Karpas-422 (cell line): ENCODE measurements at regions not wholly inside any gene's neighbourhood (a gene's known extent, or its start where the extent isn't known, plus 50 kb on each side); places are given as distances from the start of the nearest gene placed in this dataset.

Source experiments
- DNase-seq: peaks from one replicate; pipeline ENCODE4 v3.0.0-alpha.2; 2015
- H2AFZ ChIP-seq: fragments of 200-600 bp; sonication (generic); 2 replicates; pipeline ENCODE4 v1.6.1; 2014; ENCODE audit warnings: antibody characterized with exemption, low read length, mixed read lengths
- H3K27ac ChIP-seq: fragments of 200-600 bp; sonication (generic); 2 replicates; pipeline ENCODE4 v1.5.1; 2014; ENCODE audit warnings: mild to moderate bottlenecking, low read length, moderate library complexity
- H3K27me3 ChIP-seq: fragments of 200-600 bp; sonication (generic); 2 replicates; pipeline ENCODE4 v1.6.1; 2014; ENCODE audit warnings: low read length, mixed read lengths
- H3K36me3 ChIP-seq: fragments of 200-600 bp; sonication (generic); 2 replicates; pipeline ENCODE4 v1.6.1; 2014; ENCODE audit warnings: low read length, mixed read lengths; ENCODE audit not compliant: insufficient read depth
- H3K4me1 ChIP-seq: fragments of 200-600 bp; sonication (generic); 2 replicates; pipeline ENCODE4 v1.6.1; 2014; ENCODE audit warnings: mild to moderate bottlenecking, low read length, mixed read lengths
- H3K4me2 ChIP-seq: fragments of 200-600 bp; sonication (generic); 2 replicates; pipeline ENCODE4 v1.6.1; 2014; ENCODE audit warnings: low read length, low read depth, mild to moderate bottlenecking; ENCODE audit not compliant: poor library complexity, severe bottlenecking
- H3K4me3 ChIP-seq: fragments of 200-600 bp; sonication (generic); 2 replicates; pipeline ENCODE4 v1.5.1; 2014; ENCODE audit warnings: mild to moderate bottlenecking, antibody characterized with exemption, low read length, mixed read lengths
- H3K79me2 ChIP-seq: fragments of 200-600 bp; sonication (generic); 2 replicates; pipeline ENCODE4 v1.6.1; 2014; ENCODE audit warnings: mild to moderate bottlenecking, low read length, mixed read lengths
- H3K9ac ChIP-seq: fragments of 200-600 bp; sonication (generic); 2 replicates; pipeline ENCODE4 v1.6.0; 2014; ENCODE audit warnings: low read length
- H3K9me2 ChIP-seq: fragments of 200-600 bp; sonication (generic), shearing (Covaris generic); replicated peaks from 2 replicates; pipeline ENCODE4 v1.6.0; 2014; ENCODE audit warnings: mild to moderate bottlenecking, low read length, moderate library complexity; ENCODE audit not compliant: insufficient read depth
- H3K9me3 ChIP-seq: fragments of 300-700, 200-600 bp; sonication (generic); 2 replicates; pipeline ENCODE4 v1.6.1; 2014; ENCODE audit warnings: low read length, mixed read lengths
- H4K20me1 ChIP-seq: fragments of 200-600 bp; sonication (generic); 2 replicates; pipeline ENCODE4 v1.6.1; 2014; ENCODE audit warnings: mild to moderate bottlenecking, antibody characterized with exemption, low read length, low read depth; ENCODE audit not compliant: insufficient read depth

DNA sequence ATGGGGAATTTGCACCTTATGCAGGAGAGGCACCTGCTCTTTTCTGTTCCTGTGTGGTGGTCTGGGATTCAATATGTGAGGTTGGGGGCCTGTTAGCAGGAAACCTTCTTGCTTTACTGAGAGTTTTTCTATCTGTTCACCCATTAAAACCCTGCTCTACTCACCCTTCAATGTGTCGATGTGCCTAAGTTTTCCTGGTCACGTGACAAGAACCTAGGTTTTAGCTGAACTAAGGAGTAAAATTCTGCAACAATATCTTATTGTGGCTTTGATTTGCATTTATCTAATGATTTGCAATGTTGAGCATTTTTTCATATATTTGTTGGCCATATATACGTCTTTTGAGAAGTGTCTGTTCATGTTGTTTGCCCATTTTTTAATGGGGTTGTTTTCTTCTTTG lies 979.9 kb downstream of the HACE1 start:
- H3K9me3 ChIP-seq: 0 out of 2 replicates have a peak, but pooled peaks cover 4% of the 10 kb centered on the region
- H3K4me1 ChIP-seq: no peaks in the 10 kb centered on the region
- H3K4me3 ChIP-seq: no peak overlapping the region
- no peak overlapping the region for H3K27ac ChIP-seq
- no peak overlapping the region for H2AFZ ChIP-seq
- no peak for DNase-seq
- H3K9ac ChIP-seq: no peak overlapping the region
- no peaks in the 10 kb centered on the region for H3K36me3 ChIP-seq
- H3K9me2 ChIP-seq: no peaks in the 10 kb centered on the region
- no peaks in the 10 kb centered on the region for H4K20me1 ChIP-seq
- H3K27me3 ChIP-seq: no peaks in the 10 kb centered on the region
- H3K79me2 ChIP-seq: no peaks in the 10 kb centered on the region
- no peak overlapping the region for H3K4me2 ChIP-seq

DNA sequence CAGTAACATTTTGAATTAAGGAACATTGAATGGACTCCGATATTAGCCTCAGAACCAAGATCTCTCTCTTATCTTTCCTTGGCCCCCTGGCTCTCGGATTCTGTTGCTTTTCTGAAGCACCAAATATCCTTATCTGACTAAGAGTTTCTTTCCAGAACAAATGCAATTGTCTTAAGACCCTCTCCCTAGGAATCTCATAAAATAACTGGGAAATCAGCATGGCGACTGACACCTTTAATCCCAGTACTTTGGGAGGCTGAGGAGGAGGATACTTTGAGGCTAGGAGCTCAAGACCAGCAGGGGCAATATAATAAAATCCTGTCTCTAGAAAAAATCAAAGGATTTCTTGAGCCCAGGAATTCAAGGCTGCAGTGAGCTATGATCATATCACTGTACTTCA lies 984.5 kb downstream of the HACE1 start:
- H3K27me3 ChIP-seq: no peaks in the 10 kb centered on the region; the same call in 1 of the 2 replicates
- H3K9me2 ChIP-seq: no peaks in the 10 kb centered on the region
- no peaks in the 10 kb centered on the region for H3K4me1 ChIP-seq
- H2AFZ ChIP-seq: no peak overlapping the region
- H4K20me1 ChIP-seq: no peaks in the 10 kb centered on the region
- H3K9me3 ChIP-seq: 0 out of 2 replicates have a peak, but pooled peaks cover 1% of the 10 kb centered on the region
- no peak overlapping the region for H3K27ac ChIP-seq
- H3K9ac ChIP-seq: no peak overlapping the region
- no peaks in the 10 kb centered on the region for H3K79me2 ChIP-seq
- no peak overlapping the region for H3K4me3 ChIP-seq
- no peak overlapping the region for H3K4me2 ChIP-seq
- H3K36me3 ChIP-seq: no peaks in the 10 kb centered on the region
- no peak for DNase-seq

DNA sequence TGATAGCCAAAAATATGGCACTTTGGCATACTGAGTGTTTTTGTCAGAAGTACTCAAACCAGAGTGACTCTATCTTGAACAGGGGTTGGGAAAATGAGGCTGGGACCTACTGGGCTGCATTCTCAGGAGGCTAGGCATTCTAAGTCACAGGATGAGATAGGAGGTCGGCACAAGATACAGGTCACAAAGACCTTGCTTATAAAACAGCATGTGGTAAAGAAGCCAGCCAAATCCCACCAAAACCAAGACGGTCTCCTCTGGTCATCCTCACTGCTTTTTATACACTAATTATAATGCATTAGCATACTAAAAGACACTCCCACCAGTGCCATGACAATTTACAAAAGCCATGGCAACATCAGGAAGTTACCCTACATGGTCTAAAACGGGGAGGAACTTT lies 985.1 kb downstream of the HACE1 start:
- Histone ChIP-seq H2AFZ (no peak overlapping the region), H3K4me2 (no peak overlapping the region), H3K27ac (no peak overlapping the region), H3K9me2 (no peaks in the 10 kb centered on the region), H3K36me3 (no peaks in the 10 kb centered on the region), H3K27me3 (no peaks in the 10 kb centered on the region; the same call in 1 of the 2 replicates), H3K4me1 (no peaks in the 10 kb centered on the region), H3K79me2 (no peaks in the 10 kb centered on the region), H3K9me3 (no peaks in the 10 kb centered on the region), H3K9ac (no peak overlapping the region), H4K20me1 (no peaks in the 10 kb centered on the region), H3K4me3 (no peak overlapping the region)
- DNase-seq: no peak

DNA sequence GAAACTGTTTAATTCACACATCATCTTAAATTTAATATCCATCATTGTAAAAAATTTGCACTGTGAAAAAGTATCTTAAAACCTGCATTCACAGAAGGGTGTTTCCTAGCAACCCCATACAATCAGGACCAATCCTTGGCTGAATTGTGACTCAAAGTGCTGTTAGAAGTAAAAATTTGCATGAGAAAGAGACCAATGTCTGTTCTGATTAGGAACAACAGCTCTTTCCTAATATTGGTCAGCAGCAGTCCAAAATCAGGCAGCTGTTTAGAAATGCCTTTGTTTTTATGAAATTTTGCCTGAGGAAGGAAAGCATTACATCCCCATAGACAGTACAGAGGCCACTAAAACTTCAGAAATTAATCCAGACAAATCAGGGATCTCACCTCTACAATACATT lies 987.0 kb downstream of the HACE1 start:
- DNase-seq: no peak
- Histone ChIP-seq H3K4me1 (no peaks in the 10 kb centered on the region), H3K36me3 (no peaks in the 10 kb centered on the region), H3K27ac (no peak overlapping the region), H3K9me3 (no peaks in the 10 kb centered on the region), H3K4me3 (no peak overlapping the region), H4K20me1 (no peaks in the 10 kb centered on the region), H2AFZ (no peak overlapping the region), H3K9ac (no peak overlapping the region), H3K79me2 (no peaks in the 10 kb centered on the region), H3K4me2 (no peak overlapping the region), H3K27me3 (no peaks in the 10 kb centered on the region; the same call in 1 of the 2 replicates), H3K9me2 (no peaks in the 10 kb centered on the region)

DNA sequence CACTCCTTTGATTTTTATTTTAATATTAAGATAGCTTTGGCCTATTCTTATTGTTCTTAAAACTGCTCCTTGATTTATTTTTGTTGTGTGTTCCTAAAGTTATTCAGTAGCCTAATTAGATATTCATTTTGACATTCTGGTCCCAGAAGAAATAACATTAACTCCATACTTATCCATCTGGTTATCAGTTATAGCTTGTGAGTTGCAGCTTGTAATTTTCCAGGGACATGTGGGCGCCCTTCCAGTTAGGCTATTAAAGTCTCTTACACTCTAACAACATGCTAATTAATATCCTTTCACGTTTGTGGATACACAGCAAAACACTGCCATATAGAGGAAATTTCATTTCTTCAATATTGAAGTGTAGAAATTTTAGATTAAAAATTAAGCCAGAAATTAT lies 987.5 kb downstream of the HACE1 start:
- H3K79me2 ChIP-seq: no peaks in the 10 kb centered on the region
- no peak overlapping the region for H3K27ac ChIP-seq
- no peaks in the 10 kb centered on the region for H3K9me3 ChIP-seq
- H3K4me2 ChIP-seq: no peak overlapping the region
- no peaks in the 10 kb centered on the region for H3K36me3 ChIP-seq
- no peaks in the 10 kb centered on the region for H3K9me2 ChIP-seq
- no peak overlapping the region for H3K4me3 ChIP-seq
- no peak overlapping the region for H3K9ac ChIP-seq
- DNase-seq: no peak
- no peaks in the 10 kb centered on the region; the same call in 1 of the 2 replicates for H3K27me3 ChIP-seq
- no peak overlapping the region for H2AFZ ChIP-seq
- H4K20me1 ChIP-seq: no peaks in the 10 kb centered on the region
- H3K4me1 ChIP-seq: no peaks in the 10 kb centered on the region

DNA sequence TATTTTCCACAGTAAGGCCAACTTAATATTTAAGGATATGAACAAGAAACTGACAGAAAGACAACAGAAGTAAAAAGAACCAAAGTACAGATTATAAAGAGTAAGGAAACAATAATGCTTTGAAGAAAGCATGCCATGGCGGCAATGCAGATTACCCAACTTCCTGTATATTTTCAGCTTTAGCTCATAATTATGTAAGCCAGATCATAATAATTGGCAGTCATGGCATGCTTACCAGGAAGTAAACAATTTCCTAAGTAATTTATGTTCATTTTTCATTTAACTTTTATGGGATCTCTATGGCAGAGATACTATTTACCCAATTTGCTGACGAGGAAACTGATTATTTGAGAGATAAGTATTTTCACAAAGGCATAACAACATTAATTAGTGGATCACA lies 988.7 kb downstream of the HACE1 start:
- no peaks in the 10 kb centered on the region; the same call in 1 of the 2 replicates for H3K27me3 ChIP-seq
- no peak overlapping the region for H3K4me2 ChIP-seq
- no peaks in the 10 kb centered on the region for H3K36me3 ChIP-seq
- H4K20me1 ChIP-seq: no peaks in the 10 kb centered on the region
- H3K4me1 ChIP-seq: no peaks in the 10 kb centered on the region
- no peaks in the 10 kb centered on the region for H3K79me2 ChIP-seq
- no peak overlapping the region for H3K9ac ChIP-seq
- no peaks in the 10 kb centered on the region for H3K9me2 ChIP-seq
- H3K9me3 ChIP-seq: no peaks in the 10 kb centered on the region
- H2AFZ ChIP-seq: no peak overlapping the region
- no peak overlapping the region for H3K4me3 ChIP-seq
- H3K27ac ChIP-seq: no peak overlapping the region
- DNase-seq: no peak

DNA sequence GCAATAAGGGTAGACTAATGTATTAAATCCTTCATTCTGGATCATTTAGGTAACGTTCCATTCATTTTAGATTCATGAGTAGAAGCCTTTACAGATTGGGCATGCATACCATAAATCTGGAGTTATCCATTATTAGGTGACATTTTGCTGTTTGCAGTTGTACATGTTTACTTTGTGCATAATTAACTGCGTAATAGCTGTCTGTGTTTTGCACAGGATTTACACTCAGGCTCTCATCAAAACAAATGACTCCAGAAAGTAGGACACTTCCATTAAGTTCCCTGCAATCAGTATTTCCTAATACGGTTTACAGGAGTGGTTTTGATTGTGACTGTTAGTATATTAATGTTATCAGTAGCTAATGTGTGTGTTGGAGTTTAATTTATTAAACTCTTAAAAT lies 997.4 kb downstream of the HACE1 start:
- Histone ChIP-seq H3K36me3 (no peaks in the 10 kb centered on the region), H3K9me2 (no peaks in the 10 kb centered on the region), H3K9me3 (no peaks in the 10 kb centered on the region), H2AFZ (no peak overlapping the region), H3K9ac (no peak overlapping the region), H3K27me3 (no peaks in the 10 kb centered on the region), H3K4me2 (no peak overlapping the region), H3K4me3 (no peak overlapping the region), H4K20me1 (no peaks in the 10 kb centered on the region), H3K79me2 (no peaks in the 10 kb centered on the region), H3K27ac (no peak overlapping the region), H3K4me1 (no peaks in the 10 kb centered on the region)
- no peak for DNase-seq

DNA sequence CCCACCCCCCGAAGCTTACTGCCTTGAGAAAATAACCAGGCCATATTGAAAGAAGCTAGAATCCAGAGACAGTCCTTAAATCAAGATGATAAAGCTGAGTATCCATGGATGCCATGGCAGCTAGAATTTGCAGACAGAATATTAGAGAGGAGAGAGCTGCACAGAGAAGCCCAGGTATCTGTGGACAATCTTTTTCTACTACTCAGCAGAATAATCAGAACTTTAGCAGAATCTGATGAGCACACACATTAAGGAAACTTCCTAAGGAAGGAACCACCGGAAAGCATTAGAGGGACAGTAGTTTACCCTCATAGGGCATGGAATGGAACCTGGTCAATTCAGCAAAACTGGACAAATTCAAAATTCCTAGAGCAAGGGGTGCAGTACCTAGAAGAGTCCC lies 1001.7 kb downstream of the HACE1 start:
- Histone ChIP-seq H3K4me2 (no peak overlapping the region), H3K4me3 (no peak overlapping the region), H3K9me3 (no peaks in the 10 kb centered on the region), H3K9me2 (no peaks in the 10 kb centered on the region), H3K9ac (no peak overlapping the region), H3K27me3 (no peaks in the 10 kb centered on the region), H3K36me3 (no peaks in the 10 kb centered on the region), H3K27ac (no peak overlapping the region), H3K79me2 (no peaks in the 10 kb centered on the region), H2AFZ (no peak overlapping the region), H4K20me1 (no peaks in the 10 kb centered on the region), H3K4me1 (no peaks in the 10 kb centered on the region)
- DNase-seq: no peak

DNA sequence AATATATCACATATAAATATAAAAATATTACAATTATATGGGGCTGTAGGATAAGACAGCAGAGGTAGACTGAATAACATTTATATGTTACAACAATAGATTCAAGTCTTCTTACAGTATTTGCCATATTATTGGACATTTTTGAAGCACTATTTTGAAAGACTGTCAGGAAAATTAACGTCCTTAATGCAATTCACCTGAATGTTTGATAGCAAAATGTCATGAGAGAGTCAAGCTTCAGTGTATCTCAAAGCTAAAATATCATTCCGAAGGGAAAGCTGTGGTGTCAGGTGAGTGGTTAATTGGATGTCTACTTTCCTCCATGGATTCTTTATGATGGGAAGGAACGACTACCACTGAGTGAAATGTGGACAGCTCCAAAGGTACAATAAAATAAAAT lies 1004.0 kb downstream of the HACE1 start:
- no peaks in the 10 kb centered on the region for H3K36me3 ChIP-seq
- H4K20me1 ChIP-seq: no peaks in the 10 kb centered on the region
- H3K79me2 ChIP-seq: no peaks in the 10 kb centered on the region
- no peaks in the 10 kb centered on the region for H3K4me1 ChIP-seq
- H3K9ac ChIP-seq: no peak overlapping the region
- H3K27me3 ChIP-seq: no peaks in the 10 kb centered on the region
- no peaks in the 10 kb centered on the region for H3K9me3 ChIP-seq
- no peak overlapping the region for H3K4me3 ChIP-seq
- no peak for DNase-seq
- no peak overlapping the region for H3K27ac ChIP-seq
- no peaks in the 10 kb centered on the region for H3K9me2 ChIP-seq
- no peak overlapping the region for H3K4me2 ChIP-seq
- no peak overlapping the region for H2AFZ ChIP-seq
